ENCODE measurements at regions not wholly inside any gene's neighbourhood (a gene's known extent, or its start where the extent isn't known, plus 50 kb on each side); places are given as distances from the start of the nearest gene placed in this dataset.
"Not testable (repeated sequence)": the region's sequence is repeated elsewhere in the genome, so short reads cannot be mapped to it uniquely, and the experiment has no call there.

DNA sequence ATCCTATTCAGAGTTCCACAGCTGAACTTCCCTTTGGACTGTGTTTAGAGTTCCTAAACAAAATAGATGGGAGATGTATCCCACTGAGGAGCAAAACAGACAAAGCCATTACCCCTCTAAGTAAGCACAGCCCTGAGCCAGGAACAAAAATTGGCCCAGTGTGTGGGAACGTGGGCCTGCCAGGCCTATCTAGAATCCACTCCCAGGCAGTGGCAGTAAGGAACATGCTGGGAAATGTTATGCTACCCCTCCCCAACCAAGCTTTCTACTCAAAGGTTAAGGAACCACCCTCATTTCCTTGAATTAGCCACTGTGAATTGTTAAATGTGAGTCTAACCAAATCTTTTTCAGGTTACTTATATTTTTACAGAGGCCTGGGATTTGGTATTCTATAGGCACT is 405.1 kb upstream of the PTGER4 start:
- no peak for DNase-seq

GRCh38 chr5:40273936-40274335 is 405.8 kb upstream of the PTGER4 start:
- DNase-seq, result no peak

GRCh38 chr5:40271476-40271875 is 408.2 kb upstream of the PTGER4 start:
- no peak for DNase-seq

DNA sequence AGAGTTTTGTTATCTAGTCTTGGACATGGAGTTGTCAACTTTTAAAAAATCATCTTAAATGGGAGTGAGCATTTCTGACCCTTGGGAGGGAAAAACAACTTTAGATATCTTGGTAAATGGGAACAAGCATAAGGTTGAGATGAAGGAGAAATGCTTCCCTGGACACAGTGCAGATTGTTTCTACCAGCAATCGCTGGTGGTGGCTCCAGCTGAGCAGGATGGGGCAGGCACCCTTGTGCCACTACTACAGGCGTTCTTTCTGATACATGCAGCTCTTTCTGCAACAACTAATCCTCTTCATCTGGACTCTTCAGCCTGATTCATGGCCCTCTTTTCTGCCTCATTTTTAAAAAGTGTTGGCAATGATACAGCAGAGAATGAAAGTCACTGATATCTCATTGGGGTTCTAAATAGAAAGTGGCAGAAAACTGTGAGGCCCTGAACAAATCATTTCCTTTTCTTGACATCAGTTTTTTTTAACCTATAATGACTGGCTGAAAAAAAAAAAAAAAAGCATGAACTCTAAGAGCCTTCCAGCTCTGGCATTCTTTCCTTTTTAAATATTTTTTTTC is 409.4 kb upstream of the PTGER4 start:
- DNase-seq, result no peak

DNA sequence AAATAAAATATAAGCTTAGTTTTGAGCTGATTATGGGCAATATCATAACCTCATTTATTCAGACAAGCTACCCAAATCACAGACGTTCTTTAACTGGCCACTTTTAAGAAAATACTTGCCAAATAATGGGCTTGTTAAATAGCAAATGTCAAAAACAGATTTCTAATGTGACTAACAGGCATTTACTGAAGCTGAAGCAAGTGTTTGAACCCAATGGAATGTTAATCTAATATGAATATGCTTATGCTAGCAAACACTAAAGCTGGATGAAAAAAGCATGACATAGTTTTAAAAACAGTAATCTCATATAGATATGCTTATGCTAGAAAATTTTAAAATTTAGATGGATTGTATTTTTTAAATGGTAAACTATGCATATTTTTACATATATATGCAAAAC is 411.6 kb upstream of the PTGER4 start:
- no peak for DNase-seq

- DNase-seq, result no peak
These were observed 412.8 kb upstream of the PTGER4 start for GRCh38 chr5:40266952-40267351.

- no peak for DNase-seq
These were observed 417.7 kb upstream of the PTGER4 start for GRCh38 chr5:40261984-40262383.

DNA sequence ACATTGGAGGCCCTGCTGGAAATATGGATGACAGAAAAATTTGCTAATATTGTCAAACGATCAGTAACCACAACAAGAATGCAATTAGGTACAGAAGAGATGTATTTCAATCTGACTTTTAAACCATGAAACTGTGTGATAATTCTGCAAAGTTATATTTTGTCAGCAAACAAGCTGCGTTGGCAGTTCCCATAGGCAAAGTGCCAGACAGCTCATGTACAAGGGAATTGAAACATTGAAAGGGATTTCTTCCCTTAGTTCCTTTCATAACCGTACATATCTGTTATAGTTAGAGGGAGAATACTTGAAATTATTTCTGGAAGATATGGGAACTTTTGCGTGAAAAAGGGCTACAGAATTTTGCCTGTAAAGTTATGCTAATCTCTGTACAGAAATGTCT is 419.4 kb upstream of the PTGER4 start:
- no peak for DNase-seq

DNA sequence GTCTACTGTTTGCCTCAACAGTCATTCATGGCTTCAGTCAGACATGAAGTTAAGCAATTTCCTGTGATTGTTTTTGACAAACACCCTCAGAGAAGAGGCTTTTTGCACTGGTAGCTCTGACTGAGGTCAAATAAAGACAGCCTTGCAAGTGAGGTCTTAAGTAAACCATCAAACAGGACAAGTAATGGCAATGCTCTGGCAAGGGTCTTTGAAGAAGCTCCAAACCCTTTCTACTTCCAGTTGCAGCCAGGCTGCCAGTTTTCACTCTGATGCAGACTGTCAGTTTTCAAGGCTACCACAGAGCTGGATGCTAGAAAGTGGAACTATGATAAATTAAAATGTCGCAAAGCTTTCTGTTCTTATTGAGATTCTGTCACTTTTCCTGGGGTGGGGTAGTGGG is 421.5 kb upstream of the PTGER4 start:
- no peak for DNase-seq

GRCh38 chr5:40240671-40241070 is 439.0 kb upstream of the PTGER4 start:
- no peak for DNase-seq

- no peak for DNase-seq
These were observed 439.6 kb upstream of the PTGER4 start for GRCh38 chr5:40240111-40240510.

- DNase-seq, result no peak
These were observed 441.5 kb upstream of the PTGER4 start for GRCh38 chr5:40238066-40238745.

- DNase-seq, result no peak
These were observed 444.0 kb upstream of the PTGER4 start for GRCh38 chr5:40235471-40236400.

DNA sequence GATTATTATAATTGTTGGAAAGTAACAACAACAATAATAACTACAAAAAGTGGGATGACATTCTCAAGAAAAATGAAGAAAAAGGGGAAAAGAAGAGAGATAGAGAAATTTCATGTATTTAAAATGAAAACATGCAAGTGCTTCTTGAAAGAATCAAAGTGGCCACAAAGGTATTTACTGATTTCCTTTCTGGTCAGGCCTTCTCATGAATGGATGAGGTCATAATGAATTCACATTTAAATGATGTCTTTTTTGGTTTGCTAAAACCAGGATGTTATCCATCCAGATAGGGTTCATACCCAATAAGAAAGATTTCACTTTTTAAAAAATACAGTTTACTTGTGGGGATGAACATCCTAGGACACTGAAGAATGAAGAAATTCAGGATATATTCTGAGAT is 446.4 kb upstream of the PTGER4 start:
- DNase-seq, result no peak

DNA sequence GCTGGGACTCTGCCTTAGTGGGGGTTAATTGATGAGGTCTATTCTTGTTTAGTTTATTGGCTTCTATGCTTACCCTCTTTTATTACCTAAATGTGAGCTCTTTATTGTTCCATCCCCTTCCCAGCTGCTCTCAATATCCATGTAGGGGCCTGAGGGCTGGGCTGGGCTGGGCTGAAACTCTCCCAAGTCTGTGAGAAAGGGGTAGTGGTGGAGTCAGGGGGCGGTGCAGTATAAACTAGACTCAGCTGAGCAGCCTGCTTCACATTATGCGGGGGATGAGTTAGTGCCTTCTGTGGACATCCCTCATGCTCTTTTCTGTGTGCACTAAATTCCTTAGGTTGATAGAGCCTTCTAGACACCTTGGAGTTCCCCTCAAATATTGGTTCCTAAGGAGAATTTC is 451.8 kb upstream of the PTGER4 start:
- DNase-seq, result no peak

GRCh38 chr5:40227366-40227765 is 452.3 kb upstream of the PTGER4 start:
- no peak for DNase-seq

GRCh38 chr5:40226906-40227305 is 452.8 kb upstream of the PTGER4 start:
- DNase-seq, result no peak

DNA sequence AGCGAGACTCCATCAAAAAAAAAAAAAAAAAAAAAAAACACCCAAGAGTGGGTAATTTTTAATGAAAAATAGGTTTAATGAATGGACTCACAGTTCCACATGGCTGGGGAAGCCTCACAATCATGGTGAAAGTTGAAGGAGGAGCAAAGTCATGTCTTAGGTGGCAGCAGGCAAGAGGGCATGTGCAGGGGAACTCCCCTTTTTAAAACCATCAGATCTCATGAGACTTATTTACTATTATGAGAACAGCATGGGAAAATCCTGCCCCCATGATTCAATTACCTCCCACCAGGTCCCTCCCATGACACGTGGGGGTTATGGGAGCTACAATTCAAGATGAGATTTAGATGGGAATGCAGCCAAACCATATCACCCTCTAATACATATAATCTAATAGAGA is 454.6 kb upstream of the PTGER4 start:
- not testable (repeated sequence) for DNase-seq

DNA sequence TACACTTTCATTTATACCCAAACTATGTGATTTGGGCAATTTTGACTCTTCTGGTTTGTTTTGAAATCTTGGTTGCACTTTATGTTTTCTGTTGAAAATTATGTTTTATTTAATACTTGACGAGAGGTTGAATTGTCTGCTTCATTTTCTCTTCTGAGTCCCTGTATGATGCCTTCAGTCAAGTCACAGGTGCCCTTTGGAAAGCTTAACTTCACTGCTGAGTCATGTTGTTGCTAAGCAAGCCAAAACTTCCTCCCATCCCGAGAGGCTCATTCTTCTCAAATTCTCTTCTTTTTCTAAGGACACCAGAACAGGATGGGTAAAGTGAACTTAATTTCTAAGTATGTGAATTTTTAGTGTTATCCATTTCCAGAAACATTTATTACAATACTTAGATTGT is 455.3 kb upstream of the PTGER4 start:
- DNase-seq, result no peak

DNA sequence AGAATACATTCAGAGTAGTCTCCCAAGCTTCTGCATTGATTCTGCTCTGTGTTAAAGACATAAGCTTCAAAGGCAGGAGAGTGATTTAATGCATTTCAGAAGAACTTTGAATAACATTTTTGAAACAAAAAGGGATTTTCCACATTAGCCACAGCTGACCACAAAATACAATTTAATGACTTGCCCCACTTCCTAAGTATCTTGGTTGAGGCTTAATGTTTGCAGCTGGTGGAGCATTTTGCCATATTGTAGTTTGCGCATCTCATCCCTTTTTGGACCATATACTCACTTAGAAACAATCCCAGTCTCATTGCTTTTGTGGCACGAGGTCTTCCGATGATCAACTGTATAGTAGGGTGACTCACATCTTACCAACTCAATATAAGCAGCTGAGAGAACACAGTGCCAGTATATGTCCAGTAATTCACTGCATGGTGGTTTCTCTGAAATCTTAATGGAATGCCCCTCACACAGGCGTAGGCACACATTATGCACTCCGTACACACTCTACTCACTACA is 455.8 kb upstream of the PTGER4 start:
- DNase-seq, result no peak

GRCh38 chr5:40221796-40222195 is 457.9 kb upstream of the PTGER4 start:
- no peak for DNase-seq

GRCh38 chr5:40221255-40221654 is 458.5 kb upstream of the PTGER4 start:
- DNase-seq, result no peak

GRCh38 chr5:40220260-40220659 is 459.5 kb upstream of the PTGER4 start:
- DNase-seq, result no peak

DNA sequence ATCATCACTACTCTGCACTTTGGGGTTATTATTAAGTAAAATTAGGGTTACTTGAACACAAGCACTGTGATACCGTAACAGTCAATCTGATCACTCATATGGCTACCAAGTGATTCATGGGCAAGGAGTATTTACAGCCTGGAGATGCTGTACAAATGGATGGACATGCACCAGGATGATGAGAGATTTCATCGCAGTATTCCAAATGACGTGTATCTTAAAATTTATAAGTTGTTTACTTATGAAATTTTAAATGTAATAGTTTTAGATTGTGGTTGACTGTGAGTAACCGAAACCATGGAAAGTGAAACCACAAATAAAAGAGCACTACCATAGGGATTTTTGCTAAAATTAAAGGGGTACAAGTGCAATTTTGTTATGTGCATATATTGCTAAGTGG is 462.2 kb upstream of the PTGER4 start:
- DNase-seq, result no peak
